COLO668 (cell line): ENCODE measurements at regions not wholly inside any gene's neighbourhood (a gene's known extent, or its start where the extent isn't known, plus 50 kb on each side); places are given as distances from the start of the nearest gene placed in this dataset.

Experiments
- DNase-seq: peaks from one replicate; lab custom pipeline; 2025; ENCODE audit not compliant: unreplicated experiment; lab: John Stamatoyannopoulos, UW

DNA sequence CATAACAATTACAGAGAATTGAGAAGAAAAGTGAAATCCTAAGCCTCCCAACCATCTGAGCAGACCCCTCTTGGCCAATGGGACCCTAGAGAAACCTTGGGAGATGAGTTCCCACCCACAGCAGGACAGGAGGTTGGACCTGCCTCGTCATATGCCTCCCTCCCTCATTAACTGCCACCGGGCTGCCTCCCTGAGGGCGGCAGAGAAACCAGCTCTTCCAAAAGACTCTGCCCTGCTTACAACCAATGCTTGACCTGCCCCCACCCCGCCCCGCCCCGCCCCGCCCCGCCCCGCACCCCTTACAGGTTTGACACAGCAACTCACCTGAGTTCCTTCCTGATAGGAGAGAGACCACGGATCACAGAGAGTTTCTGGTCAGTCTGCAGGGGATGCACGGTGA, 86.1 kb downstream of the ADRA2C start:
- DNase-seq = no peak

- DNase-seq = no peak
Measured at GRCh38 chr4:3852711-3853110, 86.5 kb downstream of the ADRA2C start.

- no peak for DNase-seq
Measured at GRCh38 chr4:3853388-3854035, 87.3 kb downstream of the ADRA2C start.

GRCh38 chr4:3854661-3855060, 88.5 kb downstream of the ADRA2C start:
- no peak for DNase-seq

DNA sequence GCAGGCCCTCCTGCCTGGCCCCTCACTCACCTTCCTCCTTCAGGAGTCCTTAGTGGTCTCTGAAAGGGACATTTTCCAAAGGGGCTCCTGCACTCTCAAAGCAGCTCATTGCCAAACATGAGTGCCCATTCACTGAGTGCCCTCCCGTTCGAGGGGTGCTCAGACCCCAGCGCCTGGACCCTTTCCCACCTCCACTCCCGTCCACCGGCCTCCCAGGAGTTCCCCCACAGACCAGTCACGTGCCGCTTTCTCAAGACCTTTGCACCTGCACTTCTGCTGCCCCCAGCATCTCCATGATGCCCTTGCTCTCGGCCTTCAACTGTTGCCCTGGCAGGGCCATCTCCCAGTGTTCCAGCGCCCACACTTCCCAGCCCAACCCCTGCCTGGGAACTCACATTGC, 89.5 kb downstream of the ADRA2C start:
- DNase-seq = no peak

DNA sequence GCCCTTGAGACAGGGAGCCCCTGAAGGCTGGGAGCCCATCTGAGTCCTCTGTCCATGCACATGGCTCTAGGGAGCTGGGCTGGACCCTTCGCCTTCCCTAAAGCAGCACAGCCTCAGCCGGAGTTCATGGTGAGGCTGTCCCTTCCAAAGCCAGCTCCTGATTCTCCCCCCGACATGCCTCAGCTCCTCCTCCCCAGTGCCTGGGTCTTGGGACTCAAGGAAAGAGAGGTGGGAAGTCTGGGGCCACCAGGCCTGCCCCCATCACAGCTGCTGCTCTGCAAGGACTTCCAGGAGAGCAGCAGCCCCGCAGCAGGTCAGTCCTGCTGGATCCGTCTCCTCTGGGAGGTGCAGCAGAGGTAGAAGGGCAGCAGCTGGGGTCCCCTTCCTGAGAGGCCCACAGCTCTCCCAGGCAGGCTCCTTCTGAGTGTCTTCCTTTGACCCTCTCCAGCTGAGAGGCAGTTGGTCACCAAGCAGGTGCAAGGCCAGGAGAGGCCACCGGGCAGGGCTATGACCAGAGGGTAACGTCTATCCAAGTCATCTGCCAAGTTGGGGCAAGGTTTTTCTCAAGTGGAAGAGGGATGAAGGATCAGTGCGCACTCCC, 90.5 kb downstream of the ADRA2C start:
- DNase-seq = no peak

DNA sequence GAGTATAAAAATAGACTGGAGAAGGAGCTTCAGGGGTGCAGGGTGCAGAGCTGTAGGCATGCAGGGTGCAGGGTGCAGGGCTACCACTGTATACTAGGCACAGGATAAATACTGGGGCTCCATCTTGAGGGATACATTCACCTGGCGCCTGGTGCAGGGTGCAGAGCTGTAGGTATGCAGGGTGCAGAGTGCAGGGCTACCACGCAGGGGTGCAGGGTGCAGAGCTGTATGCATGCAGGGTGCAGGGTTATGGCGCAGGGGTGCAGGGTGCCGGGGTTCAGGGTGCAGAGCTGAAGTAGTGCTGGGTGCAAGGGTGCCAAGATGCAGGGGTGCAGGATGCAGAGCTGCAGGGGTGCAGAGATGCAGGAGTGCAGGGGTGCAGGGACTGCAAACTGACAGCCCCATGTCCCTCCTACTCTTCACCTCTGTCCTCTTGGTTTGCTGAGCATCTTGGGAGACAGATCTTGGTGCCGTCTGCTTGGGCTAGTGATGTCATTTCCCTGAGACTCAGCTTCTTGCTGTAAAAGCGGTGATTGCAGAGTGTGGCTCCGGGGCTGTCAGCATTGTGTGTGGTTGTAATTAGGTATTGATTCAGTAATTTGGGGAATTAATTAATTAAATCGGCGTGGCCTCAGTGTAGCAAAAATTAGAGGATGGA, 91.2 kb downstream of the ADRA2C start:
- DNase-seq = no peak

GRCh38 chr4:3858046-3858730, 92.0 kb downstream of the ADRA2C start:
- DNase-seq = peak; percentile 38

DNA sequence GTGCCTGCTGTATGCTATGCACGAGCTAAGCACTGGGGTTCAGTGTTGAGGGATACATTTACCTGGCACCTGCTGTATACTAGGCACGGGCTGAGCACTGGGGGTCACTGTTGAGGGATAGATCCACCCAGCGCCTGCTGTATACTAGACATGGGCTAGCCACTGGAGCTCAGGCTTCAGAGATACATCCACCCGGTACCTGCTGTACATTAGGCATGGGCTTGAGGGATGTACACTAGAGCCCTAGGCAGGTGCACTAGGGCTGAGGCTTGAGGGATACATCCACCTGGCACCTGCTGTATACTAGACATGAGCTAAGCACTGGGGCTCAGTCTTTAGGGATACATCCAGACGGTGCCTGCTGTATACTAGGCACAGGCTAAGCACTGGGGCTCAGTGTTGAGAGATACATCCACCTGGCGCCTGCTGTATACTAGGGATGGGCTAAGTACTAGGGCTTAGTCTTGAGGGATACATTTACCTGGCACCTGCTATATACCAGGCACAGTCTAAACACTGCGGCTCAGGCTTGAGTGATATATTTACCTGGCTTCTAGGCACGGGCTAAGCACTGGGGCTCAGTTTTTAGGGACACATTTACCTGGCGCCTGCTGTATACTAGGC, 92.7 kb downstream of the ADRA2C start:
- DNase-seq = peak; percentile 8

DNA sequence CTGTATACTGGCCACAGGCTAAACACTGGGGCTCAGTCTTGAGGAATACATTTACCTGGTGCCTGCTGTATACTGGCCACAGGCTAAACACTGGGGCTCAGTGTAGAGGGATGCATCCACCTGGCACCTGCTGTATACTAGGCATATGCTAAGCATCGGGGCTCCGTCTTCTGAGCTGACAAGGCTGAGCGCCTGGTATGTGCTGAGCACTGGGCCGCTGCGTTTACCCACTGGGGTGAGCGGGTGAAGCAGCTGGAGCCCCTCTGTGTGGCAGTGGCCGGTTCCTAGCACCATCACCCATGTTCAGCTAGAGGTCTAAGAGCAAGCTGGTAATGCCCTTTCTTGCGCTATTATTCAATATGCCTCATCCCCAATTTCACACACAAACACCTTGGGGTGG, 93.4 kb downstream of the ADRA2C start:
- no peak for DNase-seq

- DNase-seq = no peak
Measured at GRCh38 chr4:3860061-3860912, 94.1 kb downstream of the ADRA2C start.

GRCh38 chr4:3860913-3861636, 94.9 kb downstream of the ADRA2C start:
- no peak for DNase-seq

GRCh38 chr4:3861720-3862639, 95.8 kb downstream of the ADRA2C start:
- no peak for DNase-seq

DNA sequence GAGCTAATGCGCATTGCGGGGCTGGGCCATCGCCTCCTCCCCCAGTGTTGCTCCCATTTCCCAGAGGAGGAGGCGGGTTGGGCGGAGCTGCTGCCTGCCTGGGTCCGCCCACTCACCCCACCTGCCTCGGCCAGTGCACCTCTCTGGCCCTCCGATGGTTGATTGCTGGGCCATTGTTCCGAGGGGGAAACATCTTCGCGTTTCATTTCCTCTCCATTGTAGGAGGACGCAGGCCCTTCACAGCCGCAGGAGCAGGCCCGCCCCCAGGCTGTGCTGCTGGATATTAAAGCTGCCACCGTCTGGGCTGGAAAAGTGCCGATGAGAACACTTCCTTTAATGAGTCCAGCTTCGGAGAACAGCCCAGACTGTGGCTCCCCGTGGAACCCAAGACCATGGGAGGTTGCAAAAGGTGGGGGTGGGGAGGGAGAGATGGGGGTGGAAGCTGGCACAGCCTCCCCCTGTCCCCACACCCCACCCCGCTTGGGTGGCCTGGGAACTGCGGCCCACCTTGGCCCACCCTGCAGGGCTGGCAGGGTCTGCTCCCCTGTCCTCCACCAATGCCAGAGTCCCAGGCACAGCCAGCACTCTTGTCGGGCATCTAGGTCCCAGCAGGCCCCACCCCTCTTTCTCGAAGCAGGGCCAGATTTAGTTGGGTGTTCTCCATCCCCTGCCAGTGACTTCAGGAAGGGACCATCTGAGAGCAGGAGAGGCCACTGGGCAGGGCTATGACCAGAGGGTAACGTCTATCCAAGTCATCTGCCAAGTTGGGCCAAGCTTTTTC, 96.6 kb downstream of the ADRA2C start:
- peak; percentile 36 for DNase-seq

- no peak for DNase-seq
Measured at GRCh38 chr4:3863841-3864741, 97.9 kb downstream of the ADRA2C start.

GRCh38 chr4:3864742-3865721, 98.8 kb downstream of the ADRA2C start:
- DNase-seq = no peak
